ENCODE measurements at regions not wholly inside any gene's neighbourhood (a gene's known extent, or its start where the extent isn't known, plus 50 kb on each side); places are given as distances from the start of the nearest gene placed in this dataset.
"Not testable (repeated sequence)": the region's sequence is repeated elsewhere in the genome, so short reads cannot be mapped to it uniquely, and the experiment has no call there.

DNA sequence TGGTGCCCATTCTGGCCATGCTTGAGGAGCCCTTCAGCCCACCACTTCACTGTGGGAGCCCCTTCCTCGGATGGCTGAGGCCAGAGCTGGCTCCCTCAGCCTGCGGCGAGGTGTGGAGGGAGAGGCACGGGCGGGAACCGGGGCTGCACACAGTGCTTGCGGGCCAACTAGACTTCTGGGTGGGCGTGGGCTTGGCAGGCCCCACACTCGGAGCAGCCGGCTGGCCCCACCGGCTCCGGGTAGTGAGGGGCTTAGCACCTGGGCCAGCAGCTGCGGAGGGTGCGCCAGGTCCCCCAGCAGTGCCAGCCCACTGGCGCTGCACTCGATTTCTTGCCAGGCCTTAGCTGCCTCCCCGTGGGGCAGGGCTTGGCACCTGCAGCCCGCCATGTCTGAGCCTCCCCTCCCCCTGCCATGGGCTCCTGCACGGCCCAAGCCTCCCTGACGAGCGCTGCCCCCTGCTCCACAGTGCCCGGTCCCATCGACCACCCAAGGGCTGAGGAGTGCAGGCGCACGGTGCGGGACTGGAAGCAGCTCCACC lies 554.2 kb downstream of the GABRG2 start:
- H3K27me3 Mint-ChIP-seq (ENCODE audit: low read depth); POLR2A ChIA-PET; DNase-seq (ENCODE audit: low spot score); H3K27ac Mint-ChIP-seq; ATAC-seq; H3K4me1 Mint-ChIP-seq; H3K4me3 Mint-ChIP-seq: not testable (repeated sequence)
- CTCF ChIA-PET: interaction anchor here (2.3 kb wide), 1 partner anchor 14 kb away, joined by 6 read pairs; no protein-coding TSS in a partner anchor
- peaks cover 31% of the 10 kb centered on the region for H3K36me3 Mint-ChIP-seq
- peaks cover 54% of the 10 kb centered on the region for H3K9me3 Mint-ChIP-seq

DNA sequence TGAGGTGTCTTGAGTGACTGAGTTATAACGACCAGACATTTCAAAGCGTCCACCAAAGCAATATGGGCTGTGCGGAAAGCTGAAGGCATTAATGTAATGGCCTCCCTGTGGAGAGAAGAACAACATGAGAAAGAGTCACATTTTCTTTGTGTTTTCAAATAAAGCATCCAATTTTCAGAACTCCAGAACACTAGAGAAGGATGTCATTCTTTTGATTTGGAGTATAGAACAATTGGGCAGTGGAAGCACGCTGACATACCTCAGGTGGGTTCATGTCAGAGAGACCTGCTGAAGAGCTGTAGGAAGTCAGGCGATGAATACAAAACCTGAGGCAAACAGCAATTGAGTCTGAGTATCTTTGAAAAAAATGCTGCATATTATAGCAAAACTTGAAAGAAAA lies 556.5 kb downstream of the GABRG2 start:
- CTCF ChIA-PET: no interaction called here
- H3K4me1 Mint-ChIP-seq: no peaks in the 10 kb centered on the region

More for the DNA sequence above, 556.5 kb downstream of the GABRG2 start:
- peaks cover 5% of the 10 kb centered on the region; the same call in 1 of the 2 replicates for H3K27me3 Mint-ChIP-seq (ENCODE audit: low read depth)
- POLR2A ChIA-PET: no interaction called here
- peaks cover 47% of the 10 kb centered on the region for H3K36me3 Mint-ChIP-seq
- TF ChIP-seq SOX15 (CRISPR knock-in tag; IDR thresholded peaks at IDR 0.05) (no peak), SMAD4 (CRISPR knock-in tag; IDR thresholded peaks at IDR 0.05) (no peak), NFE2L1 (CRISPR knock-in tag; IDR thresholded peaks at IDR 0.05) (no peak), PRDM15 (CRISPR knock-in tag; IDR thresholded peaks at IDR 0.05) (no peak), TEAD4 (CRISPR knock-in tag; IDR thresholded peaks at IDR 0.05) (no peak), ARID4B (CRISPR knock-in tag; IDR thresholded peaks at IDR 0.05; ENCODE audit: borderline replicate concordance) (no peak), TEAD1 (CRISPR knock-in tag; IDR thresholded peaks at IDR 0.05) (no peak), ZNF396 (CRISPR knock-in tag; IDR thresholded peaks at IDR 0.05; ENCODE audit: borderline replicate concordance) (no peak), ZSCAN18 (CRISPR knock-in tag; IDR thresholded peaks at IDR 0.05) (no peak), ZNF317 (CRISPR knock-in tag; IDR thresholded peaks at IDR 0.05; ENCODE audit: borderline replicate concordance, low read depth) (no peak)
- TF ChIP-seq, protein P1, sequence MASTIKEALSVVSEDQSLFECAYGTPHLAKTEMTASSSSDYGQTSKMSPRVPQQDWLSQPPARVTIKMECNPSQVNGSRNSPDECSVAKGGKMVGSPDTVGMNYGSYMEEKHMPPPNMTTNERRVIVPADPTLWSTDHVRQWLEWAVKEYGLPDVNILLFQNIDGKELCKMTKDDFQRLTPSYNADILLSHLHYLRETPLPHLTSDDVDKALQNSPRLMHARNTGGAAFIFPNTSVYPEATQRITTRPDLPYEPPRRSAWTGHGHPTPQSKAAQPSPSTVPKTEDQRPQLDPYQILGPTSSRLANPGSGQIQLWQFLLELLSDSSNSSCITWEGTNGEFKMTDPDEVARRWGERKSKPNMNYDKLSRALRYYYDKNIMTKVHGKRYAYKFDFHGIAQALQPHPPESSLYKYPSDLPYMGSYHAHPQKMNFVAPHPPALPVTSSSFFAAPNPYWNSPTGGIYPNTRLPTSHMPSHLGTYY (CRISPR knock-in tag; IDR thresholded peaks at IDR 0.05): no peak
- no peak overlapping the region for H3K4me3 Mint-ChIP-seq
- H3K27ac Mint-ChIP-seq: no peak overlapping the region
- DNase-seq (ENCODE audit: low spot score) (no peak), ATAC-seq (no peak)
- peaks cover 69% of the 10 kb centered on the region for H3K9me3 Mint-ChIP-seq

All from WTC11 (cell line).